SK-N-SH treated with all-trans-retinoic acid at 6 μM for 48 hours (cell line): ENCODE measurements at regions not wholly inside any gene's neighbourhood (a gene's known extent, or its start where the extent isn't known, plus 50 kb on each side); places are given as distances from the start of the nearest gene placed in this dataset.
A peak's percentile ranks its signal among the peaks of the same experiment; 100 is the strongest.

Experiments
- ATAC-seq: fragments of 200-7000 bp; cut with Tn5 transposase; 3 replicates; pipeline ENCODE4 v1.9.1; 2020; ENCODE audit warnings: mild to moderate bottlenecking, moderate library complexity
- ARNTL ChIP-seq: fragments of 450-650 bp; formaldehyde crosslinking; IDR thresholded peaks from 2 replicates; pipeline ENCODE4 v1.5.0; 2020; ENCODE audit warnings: low read depth, mild to moderate bottlenecking, moderate library complexity, borderline replicate concordance
- CREB5 ChIP-seq: fragments of 250-450 bp; sonication (Bioruptor Pico); IDR thresholded peaks from 2 replicates; pipeline ENCODE4 v1.5.1; 2020; ENCODE audit warnings: low read depth, mild to moderate bottlenecking, moderate library complexity
- CSDC2 ChIP-seq: fragments of 250-450 bp; sonication (Bioruptor Pico); IDR thresholded peaks from 2 replicates; pipeline ENCODE4 v1.5.0; 2020; ENCODE audit warnings: mild to moderate bottlenecking, moderate library complexity
- CSRNP3 ChIP-seq: fragments of 250-450 bp; sonication (Bioruptor Pico); IDR thresholded peaks from 2 replicates; pipeline ENCODE4 v1.5.1; 2021; ENCODE audit warnings: mild to moderate bottlenecking, moderate library complexity
- ESRRG ChIP-seq: fragments of 250-450 bp; sonication (Bioruptor Pico); IDR thresholded peaks from 2 replicates; pipeline ENCODE4 v1.6.1; 2021; ENCODE audit warnings: mild to moderate bottlenecking
- GLIS3 ChIP-seq: fragments of 250-450 bp; sonication (Bioruptor Pico); IDR thresholded peaks from 2 replicates; pipeline ENCODE4 v1.5.0; 2020; ENCODE audit warnings: mild to moderate bottlenecking, moderate library complexity
- ISL1 ChIP-seq: fragments of 250-450 bp; sonication (Bioruptor Pico); IDR thresholded peaks from 2 replicates; pipeline ENCODE4 v2.1.2; 2022; ENCODE audit warnings: mild to moderate bottlenecking, moderate library complexity
- PATZ1 ChIP-seq: fragments of 250-450 bp; sonication (Bioruptor Pico); IDR thresholded peaks from 2 replicates; pipeline ENCODE4 v1.8.0; 2020; ENCODE audit warnings: mild to moderate bottlenecking, moderate library complexity, borderline replicate concordance
- POU6F1 ChIP-seq: fragments of 250-450 bp; sonication (Bioruptor Pico); IDR thresholded peaks from 2 replicates; pipeline ENCODE4 v1.8.0; 2021; ENCODE audit warnings: low read depth, mild to moderate bottlenecking, moderate library complexity, borderline replicate concordance
- RARB ChIP-seq: fragments of 250-450 bp; sonication (Bioruptor Pico); IDR thresholded peaks from 2 replicates; pipeline ENCODE4 v1.8.0; 2021; ENCODE audit warnings: mild to moderate bottlenecking, moderate library complexity
- SNAI2 ChIP-seq: fragments of 250-450 bp; sonication (Bioruptor Pico); IDR thresholded peaks from 2 replicates; pipeline ENCODE4 v1.5.0; 2020; ENCODE audit warnings: mild to moderate bottlenecking, moderate library complexity
- TSHZ2 ChIP-seq: fragments of 250-450 bp; sonication (Bioruptor Pico); IDR thresholded peaks from 2 replicates; pipeline ENCODE4 v1.5.0; 2020; ENCODE audit warnings: mild to moderate bottlenecking, moderate library complexity
- ZC3H10 ChIP-seq: fragments of 250-450 bp; sonication (Bioruptor Pico); IDR thresholded peaks from 2 replicates; pipeline ENCODE4 v1.5.1; 2021; ENCODE audit warnings: mild to moderate bottlenecking, moderate library complexity
- ZFP3 ChIP-seq: fragments of 250-450 bp; sonication (Bioruptor Pico); IDR thresholded peaks from 2 replicates; pipeline ENCODE4 v1.5.0; 2020; ENCODE audit warnings: mild to moderate bottlenecking, moderate library complexity
- ZFP30 ChIP-seq: fragments of 450-650 bp; formaldehyde crosslinking; IDR thresholded peaks from 2 replicates; pipeline ENCODE4 v1.5.0; 2022; ENCODE audit warnings: mild to moderate bottlenecking, moderate library complexity
- ZNF70 ChIP-seq: fragments of 450-650 bp; formaldehyde crosslinking; IDR thresholded peaks from 2 replicates; pipeline ENCODE4 v1.5.0; 2020; ENCODE audit warnings: mild to moderate bottlenecking, moderate library complexity
- ZNF8 ChIP-seq: fragments of 450-650 bp; formaldehyde crosslinking; IDR thresholded peaks from 2 replicates; pipeline ENCODE4 v1.5.0; 2020; ENCODE audit warnings: mild to moderate bottlenecking, moderate library complexity

- no peak for TF ChIP-seq TSHZ2 (CRISPR knock-in tag)
- no peak for TF ChIP-seq ZNF70
- no peak for TF ChIP-seq RARB
Observed at GRCh38 chr2:21303876-21304275, 180.1 kb downstream of the TDRD15 start (continued).

- ATAC-seq = no peak
- TF ChIP-seq SNAI2 (CRISPR knock-in tag) (no peak), ZFP3 (CRISPR knock-in tag) (no peak), POU6F1 (CRISPR knock-in tag) (no peak), TSHZ2 (CRISPR knock-in tag) (no peak), CREB5 (CRISPR knock-in tag) (no peak), ZC3H10 (CRISPR knock-in tag) (no peak), ZFP30 (CRISPR knock-in tag) (no peak), GLIS3 (CRISPR knock-in tag) (no peak), ESRRG (no peak), PATZ1 (CRISPR knock-in tag) (no peak), CSRNP3 (no peak), ARNTL (CRISPR knock-in tag) (no peak), ISL1 (CRISPR knock-in tag) (no peak), RARB (no peak), CSDC2 (CRISPR knock-in tag) (no peak), ZNF8 (CRISPR knock-in tag) (no peak)
Observed at GRCh38 chr2:21305581-21305980, 181.8 kb downstream of the TDRD15 start.

GRCh38 chr2:21306235-21306634 is 182.5 kb downstream of the TDRD15 start:
- TF ChIP-seq TSHZ2 (CRISPR knock-in tag) = peak; percentile 16; the same call in 1 of the 2 replicates
- TF ChIP-seq ZFP30 (CRISPR knock-in tag) = no peak

More at GRCh38 chr2:21306235-21306634, 182.5 kb downstream of the TDRD15 start:
- no peak for ATAC-seq
